ENCODE measurements at regions not wholly inside any gene's neighbourhood (a gene's known extent, or its start where the extent isn't known, plus 50 kb on each side); places are given as distances from the start of the nearest gene placed in this dataset.

DNA sequence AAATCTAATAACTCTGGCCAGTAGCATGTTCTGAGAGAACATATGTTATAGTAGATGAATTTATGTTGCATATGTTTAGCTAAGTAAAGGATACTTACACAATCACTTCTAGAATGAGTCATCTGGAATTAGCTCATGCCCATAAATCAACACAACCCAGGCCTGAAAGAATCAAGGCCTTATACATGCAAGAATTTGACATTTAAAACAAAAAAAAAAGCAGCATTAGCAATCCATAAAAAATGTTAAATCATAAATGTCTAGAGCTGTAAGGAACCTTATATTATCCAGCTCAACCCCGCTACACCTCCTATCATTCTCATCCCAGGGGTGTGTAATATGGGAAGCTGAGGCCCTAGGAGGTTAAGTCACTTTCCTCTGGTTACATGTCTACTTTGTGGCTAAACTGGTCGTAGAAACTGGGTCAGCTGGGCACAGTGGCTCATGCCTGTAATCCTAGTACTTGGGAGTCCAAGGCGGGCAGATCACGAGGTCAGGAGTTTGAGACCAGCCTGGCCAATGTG lies 105.2 kb upstream of the CARMIL1 start:
- TF ChIP-seq POLR2AphosphoS5 (IDR thresholded peaks at IDR 0.05; ENCODE audit: low read depth, low read length) (no peak), SP2 (IDR thresholded peaks at IDR 0.05; ENCODE audit: low read length) (no peak), EGR1 (IDR thresholded peaks at IDR 0.05; ENCODE audit: borderline replicate concordance, low read depth, low read length) (no peak), EP300 (IDR thresholded peaks at IDR 0.05; ENCODE audit: borderline replicate concordance in 1 of 2, low read depth in 2 of 2, low read length in 2 of 2) (no peak), SIN3A (conservative IDR thresholded peaks at IDR 0.05 in 1 of 2, IDR thresholded peaks at IDR 0.05 in 1 of 2; ENCODE audit: low read depth in 1 of 2, low read length in 2 of 2) (no peak), ZNF274 (IDR thresholded peaks at IDR 0.05; ENCODE audit: borderline replicate concordance, extremely low read depth, low read length) (no peak), CREB1 (IDR thresholded peaks at IDR 0.05) (no peak), PHF8 (conservative IDR thresholded peaks at IDR 0.05; ENCODE audit: low read depth, low read length) (no peak), SIX5 (IDR thresholded peaks at IDR 0.05; ENCODE audit: low read depth, low read length) (no peak), POLR2A (IDR thresholded peaks at IDR 0.05; ENCODE audit: control extremely low read depth in 1 of 2, low read depth in 2 of 2, low read length in 2 of 2) (no peak)
- TF ChIP-seq, protein P1, sequence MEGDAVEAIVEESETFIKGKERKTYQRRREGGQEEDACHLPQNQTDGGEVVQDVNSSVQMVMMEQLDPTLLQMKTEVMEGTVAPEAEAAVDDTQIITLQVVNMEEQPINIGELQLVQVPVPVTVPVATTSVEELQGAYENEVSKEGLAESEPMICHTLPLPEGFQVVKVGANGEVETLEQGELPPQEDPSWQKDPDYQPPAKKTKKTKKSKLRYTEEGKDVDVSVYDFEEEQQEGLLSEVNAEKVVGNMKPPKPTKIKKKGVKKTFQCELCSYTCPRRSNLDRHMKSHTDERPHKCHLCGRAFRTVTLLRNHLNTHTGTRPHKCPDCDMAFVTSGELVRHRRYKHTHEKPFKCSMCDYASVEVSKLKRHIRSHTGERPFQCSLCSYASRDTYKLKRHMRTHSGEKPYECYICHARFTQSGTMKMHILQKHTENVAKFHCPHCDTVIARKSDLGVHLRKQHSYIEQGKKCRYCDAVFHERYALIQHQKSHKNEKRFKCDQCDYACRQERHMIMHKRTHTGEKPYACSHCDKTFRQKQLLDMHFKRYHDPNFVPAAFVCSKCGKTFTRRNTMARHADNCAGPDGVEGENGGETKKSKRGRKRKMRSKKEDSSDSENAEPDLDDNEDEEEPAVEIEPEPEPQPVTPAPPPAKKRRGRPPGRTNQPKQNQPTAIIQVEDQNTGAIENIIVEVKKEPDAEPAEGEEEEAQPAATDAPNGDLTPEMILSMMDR (IDR thresholded peaks at IDR 0.05; ENCODE audit: control extremely low read depth in 1 of 3, insufficient read depth in 1 of 3, low read depth in 1 of 3, low read length in 3 of 3) = no peak

Measured in H1 (cell line).